ENCODE measurements at regions not wholly inside any gene's neighbourhood (a gene's known extent, or its start where the extent isn't known, plus 50 kb on each side); places are given as distances from the start of the nearest gene placed in this dataset.

DNA sequence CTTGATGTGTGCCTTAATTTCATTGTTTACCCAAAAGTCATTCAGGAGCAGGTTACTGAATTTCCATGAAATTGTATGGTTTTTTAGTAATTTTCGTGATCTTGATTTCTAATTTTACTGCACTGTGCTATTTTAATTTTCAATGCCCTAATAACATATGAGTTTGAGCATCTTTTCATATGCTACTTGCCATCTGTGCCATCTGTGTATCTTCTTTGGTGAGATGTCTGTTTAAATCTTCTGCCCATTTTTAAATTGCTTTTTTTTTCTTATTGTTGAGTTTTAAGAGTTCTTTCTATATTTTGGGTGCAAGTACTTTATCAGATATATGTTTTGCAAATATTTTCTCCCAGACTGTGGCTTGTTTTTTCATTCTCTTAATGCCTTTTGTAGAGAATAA is 165.9 kb downstream of the ST6GAL2 start:
- DNase-seq, result no peak

DNA sequence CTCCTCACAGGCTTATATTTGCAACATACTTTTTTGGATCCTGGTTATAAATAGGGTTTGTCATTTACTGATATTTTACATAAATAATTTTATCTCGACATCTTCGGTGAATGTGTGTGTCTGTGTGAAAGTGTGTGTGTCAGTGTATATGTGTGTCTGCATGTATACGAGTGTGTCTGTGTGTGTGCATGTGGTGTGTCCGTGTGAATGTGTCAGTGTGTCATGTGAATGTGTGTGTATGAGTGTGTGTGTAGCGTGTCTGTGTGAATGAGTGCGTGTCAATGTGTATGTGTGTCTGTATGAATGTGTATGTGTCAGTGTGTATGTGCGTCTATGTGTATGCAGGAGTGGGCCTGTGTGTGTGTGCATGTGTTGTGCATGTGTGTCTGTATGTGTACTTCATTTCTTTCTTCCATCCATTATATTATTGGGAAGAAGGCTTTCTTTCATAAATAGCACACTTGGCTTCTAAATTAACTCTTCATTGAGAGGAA is 161.6 kb downstream of the ST6GAL2 start:
- DNase-seq, result no peak

DNA sequence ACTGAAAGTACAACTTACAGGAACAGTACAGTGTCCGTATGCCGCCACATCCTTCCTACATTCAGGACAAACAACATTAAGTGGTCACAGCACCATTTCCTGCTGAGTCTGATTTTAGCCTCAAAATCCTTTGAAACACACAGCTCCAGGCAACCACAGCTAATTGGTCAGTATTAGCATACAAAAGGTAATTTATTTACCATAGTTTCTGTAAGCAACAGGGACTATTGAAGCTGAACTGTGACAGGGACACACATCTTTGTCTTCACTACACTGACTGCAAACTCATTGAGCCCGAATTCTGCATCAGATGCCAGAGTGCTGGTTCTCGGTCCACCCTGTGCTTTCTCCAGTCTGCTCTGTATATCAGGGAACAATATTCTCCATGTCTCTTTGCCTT is 151.8 kb downstream of the ST6GAL2 start:
- no peak for DNase-seq

DNA sequence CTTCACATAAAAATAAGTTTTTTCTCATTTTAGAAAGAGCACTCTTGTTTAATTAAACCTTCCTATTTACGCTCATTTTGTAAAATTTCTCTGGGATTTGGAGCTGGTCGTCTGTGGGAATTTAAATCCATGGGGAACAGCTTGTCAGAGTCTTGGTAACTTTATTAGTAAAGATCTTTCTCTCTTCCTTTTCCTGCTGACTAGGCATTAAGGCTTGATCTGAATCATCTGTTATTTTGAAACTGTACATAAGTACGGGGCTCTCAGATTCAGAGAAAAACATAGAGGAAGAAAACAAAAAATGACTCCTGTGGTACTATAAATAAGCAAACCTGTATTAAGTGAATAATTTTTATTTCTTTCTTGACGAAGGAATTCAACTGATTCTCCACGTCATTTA is 150.2 kb downstream of the ST6GAL2 start:
- no peak for DNase-seq

- DNase-seq, result no peak
Measured at GRCh38 chr2:106736221-106736620, 149.7 kb downstream of the ST6GAL2 start.

DNA sequence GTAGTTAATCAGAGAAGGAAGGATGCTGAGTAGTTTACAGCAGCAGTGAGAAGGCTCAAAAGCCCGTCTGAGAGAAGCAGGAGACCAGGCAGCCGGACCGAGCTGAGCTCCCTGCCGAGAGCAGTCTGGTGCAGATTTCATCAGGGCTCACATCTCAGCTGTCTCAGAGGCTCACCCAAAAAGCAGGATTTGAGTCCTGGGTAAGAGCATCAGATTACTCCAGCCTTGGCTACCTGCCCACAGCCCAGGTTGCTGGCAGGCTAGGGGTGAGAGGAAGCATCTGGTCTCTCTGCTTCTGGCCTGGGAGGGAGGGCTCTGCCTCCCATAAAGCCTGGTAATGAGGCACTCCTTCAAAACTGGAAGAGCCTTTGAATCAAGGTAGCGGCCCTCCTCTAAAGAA is 140.5 kb downstream of the ST6GAL2 start:
- peak; percentile 1 for DNase-seq

- no peak for DNase-seq
Measured at GRCh38 chr2:106749823-106750222, 136.1 kb downstream of the ST6GAL2 start.
